ENCODE measurements at regions not wholly inside any gene's neighbourhood (a gene's known extent, or its start where the extent isn't known, plus 50 kb on each side); places are given as distances from the start of the nearest gene placed in this dataset.

DNA sequence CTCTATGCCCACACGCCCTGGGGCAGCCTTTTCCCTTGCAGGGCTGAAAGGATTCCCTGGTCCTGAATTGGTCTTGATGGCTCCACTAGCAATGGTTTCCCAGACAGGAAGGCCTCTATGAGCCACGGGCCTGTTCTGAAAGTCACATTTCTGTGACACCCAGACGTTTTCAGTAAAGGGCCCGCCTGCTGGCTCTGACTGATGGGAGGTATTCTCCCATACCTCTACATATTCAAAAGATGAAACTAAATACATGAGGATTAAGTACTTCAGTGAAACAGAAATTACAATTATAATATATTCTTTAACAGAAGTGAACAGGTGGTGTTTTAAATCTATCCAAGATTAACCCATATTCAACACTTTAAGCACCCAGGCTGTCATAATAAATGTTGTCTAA, 629.8 kb downstream of the CDH26 start:
- DNase-seq (ENCODE audit: low read depth) = no peak
- H3K4me1 ChIP-seq (ENCODE audit: insufficient read depth, low read length) = no peaks in the 10 kb centered on the region
- H3K4me3 ChIP-seq (ENCODE audit: insufficient read depth, low read depth, low read length) = no peak overlapping the region
- H3K79me2 ChIP-seq (ENCODE audit: insufficient read depth, low read length) = no peaks in the 10 kb centered on the region
- H3K27ac ChIP-seq (ENCODE audit: low read depth, low read length) = no peak overlapping the region
- Mint-ChIP-seq H3K9me3 (ENCODE audit: unreplicated experiment) (no peaks in the 10 kb centered on the region), H3K27ac (ENCODE audit: unreplicated experiment) (no peak overlapping the region), H3K36me3 (ENCODE audit: low read depth, unreplicated experiment) (no peaks in the 10 kb centered on the region), H3K4me3 (ENCODE audit: unreplicated experiment) (no peak overlapping the region), H3K27me3 (ENCODE audit: low read depth, unreplicated experiment) (peaks cover 10% of the 10 kb centered on the region), H3K4me1 (ENCODE audit: low read depth, unreplicated experiment) (peaks cover 9% of the 10 kb centered on the region)
- H3K9ac ChIP-seq (ENCODE audit: low read length) = no peak overlapping the region
- no peaks in the 10 kb centered on the region for H4K20me1 ChIP-seq (ENCODE audit: insufficient read depth, low read length)
- H3K36me3 ChIP-seq (ENCODE audit: insufficient read depth, low read length) = no peaks in the 10 kb centered on the region
- peaks cover 5% of the 10 kb centered on the region for H3K9me3 ChIP-seq (ENCODE audit: insufficient read depth, low read depth, low read length)
- no peak for FAIRE-seq
- no peaks in the 10 kb centered on the region for H3K27me3 ChIP-seq (ENCODE audit: insufficient read depth, low read length)
- no peak overlapping the region for H3K4me2 ChIP-seq (ENCODE audit: low read length)
- no peak overlapping the region for H2AFZ ChIP-seq (ENCODE audit: low read depth, low read length)
- TF ChIP-seq, protein P1, sequence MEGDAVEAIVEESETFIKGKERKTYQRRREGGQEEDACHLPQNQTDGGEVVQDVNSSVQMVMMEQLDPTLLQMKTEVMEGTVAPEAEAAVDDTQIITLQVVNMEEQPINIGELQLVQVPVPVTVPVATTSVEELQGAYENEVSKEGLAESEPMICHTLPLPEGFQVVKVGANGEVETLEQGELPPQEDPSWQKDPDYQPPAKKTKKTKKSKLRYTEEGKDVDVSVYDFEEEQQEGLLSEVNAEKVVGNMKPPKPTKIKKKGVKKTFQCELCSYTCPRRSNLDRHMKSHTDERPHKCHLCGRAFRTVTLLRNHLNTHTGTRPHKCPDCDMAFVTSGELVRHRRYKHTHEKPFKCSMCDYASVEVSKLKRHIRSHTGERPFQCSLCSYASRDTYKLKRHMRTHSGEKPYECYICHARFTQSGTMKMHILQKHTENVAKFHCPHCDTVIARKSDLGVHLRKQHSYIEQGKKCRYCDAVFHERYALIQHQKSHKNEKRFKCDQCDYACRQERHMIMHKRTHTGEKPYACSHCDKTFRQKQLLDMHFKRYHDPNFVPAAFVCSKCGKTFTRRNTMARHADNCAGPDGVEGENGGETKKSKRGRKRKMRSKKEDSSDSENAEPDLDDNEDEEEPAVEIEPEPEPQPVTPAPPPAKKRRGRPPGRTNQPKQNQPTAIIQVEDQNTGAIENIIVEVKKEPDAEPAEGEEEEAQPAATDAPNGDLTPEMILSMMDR (IDR thresholded peaks at IDR 0.05; ENCODE audit: insufficient read depth, low read depth, low read length) = no peak
- no peak for TF ChIP-seq EZH2 (IDR thresholded peaks at IDR 0.05; ENCODE audit: insufficient read depth, low read length)

DNA sequence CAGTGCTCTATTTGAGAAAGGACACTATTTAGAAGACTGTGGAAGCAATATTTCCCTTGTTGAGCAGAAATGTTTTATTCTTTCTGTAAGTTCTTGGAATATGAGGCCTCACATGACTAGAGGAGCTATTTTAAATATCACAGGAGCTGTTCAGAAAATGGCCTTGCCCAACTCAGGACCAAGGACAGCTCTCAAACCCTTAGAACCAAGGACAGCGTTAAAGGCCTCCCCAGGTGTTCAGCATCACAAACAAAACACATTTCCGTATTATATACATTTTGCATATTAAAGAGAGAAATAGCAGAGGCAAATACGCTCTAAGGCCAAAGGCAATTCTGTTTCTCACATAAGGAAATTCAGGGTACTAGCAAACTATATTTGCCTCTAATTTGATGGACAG, 631.4 kb downstream of the CDH26 start:
- H3K9me3 ChIP-seq (ENCODE audit: insufficient read depth, low read depth, low read length) = peaks cover 5% of the 10 kb centered on the region
- no peak overlapping the region for H3K4me3 ChIP-seq (ENCODE audit: insufficient read depth, low read depth, low read length)
- H3K4me3 Mint-ChIP-seq (ENCODE audit: unreplicated experiment) = no peak overlapping the region
- H3K27ac ChIP-seq (ENCODE audit: low read depth, low read length) = no peak overlapping the region
- TF ChIP-seq, protein P1 (IDR thresholded peaks at IDR 0.05; ENCODE audit: insufficient read depth, low read depth, low read length) = no peak
- TF ChIP-seq EZH2 (IDR thresholded peaks at IDR 0.05; ENCODE audit: insufficient read depth, low read length) = no peak
- H3K79me2 ChIP-seq (ENCODE audit: insufficient read depth, low read length) = no peaks in the 10 kb centered on the region
- no peaks in the 10 kb centered on the region for H3K4me1 ChIP-seq (ENCODE audit: insufficient read depth, low read length)
- no peaks in the 10 kb centered on the region for H4K20me1 ChIP-seq (ENCODE audit: insufficient read depth, low read length)
- H3K4me2 ChIP-seq (ENCODE audit: low read length) = no peak overlapping the region
- DNase-seq (ENCODE audit: low read depth) (no peak), FAIRE-seq (no peak)
- H3K4me1 Mint-ChIP-seq (ENCODE audit: low read depth, unreplicated experiment) = no peaks in the 10 kb centered on the region
- H3K27me3 ChIP-seq (ENCODE audit: insufficient read depth, low read length) = no peaks in the 10 kb centered on the region
- peaks cover 10% of the 10 kb centered on the region for H3K27me3 Mint-ChIP-seq (ENCODE audit: low read depth, unreplicated experiment)
- H3K9ac ChIP-seq (ENCODE audit: low read length) = no peak overlapping the region
- no peak overlapping the region for H2AFZ ChIP-seq (ENCODE audit: low read depth, low read length)
- H3K36me3 ChIP-seq (ENCODE audit: insufficient read depth, low read length) = no peaks in the 10 kb centered on the region
- H3K9me3 Mint-ChIP-seq (ENCODE audit: unreplicated experiment) = no peaks in the 10 kb centered on the region
- no peak overlapping the region for H3K27ac Mint-ChIP-seq (ENCODE audit: unreplicated experiment)
- no peaks in the 10 kb centered on the region for H3K36me3 Mint-ChIP-seq (ENCODE audit: low read depth, unreplicated experiment)

DNA sequence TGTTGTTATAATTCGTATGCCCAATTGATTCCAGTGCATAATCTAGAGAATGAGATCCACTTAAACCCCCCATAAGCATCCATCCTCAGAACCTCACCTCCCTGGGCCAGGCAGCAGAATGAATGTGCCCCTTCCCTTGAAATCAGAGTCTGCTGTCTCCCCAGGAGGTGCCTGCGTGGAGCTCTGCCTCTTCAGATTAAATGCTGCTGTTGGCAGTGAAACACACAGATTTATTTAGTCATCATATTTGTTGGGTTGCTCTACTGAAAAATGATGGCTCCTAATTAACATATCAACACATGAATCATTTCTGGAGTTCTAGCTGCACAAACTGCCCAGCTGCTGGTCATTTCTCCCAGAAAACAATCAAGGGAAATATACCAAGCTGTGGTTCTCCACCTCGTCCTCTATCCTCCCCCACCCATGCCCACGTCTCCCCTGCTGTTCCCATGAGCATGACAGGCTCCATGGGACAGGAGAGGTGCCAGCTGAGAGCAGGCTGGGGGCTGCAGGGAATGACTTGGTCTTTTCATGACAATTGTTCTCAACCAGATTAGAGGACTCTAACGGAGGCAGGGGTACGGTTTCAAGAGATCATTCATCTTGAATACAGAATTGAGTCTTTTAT, 633.1 kb downstream of the CDH26 start:
- Histone ChIP-seq H3K27ac (ENCODE audit: low read depth, low read length) (no peak overlapping the region), H3K79me2 (ENCODE audit: insufficient read depth, low read length) (no peaks in the 10 kb centered on the region), H3K4me3 (ENCODE audit: insufficient read depth, low read depth, low read length) (no peak overlapping the region), H3K9me3 (ENCODE audit: insufficient read depth, low read depth, low read length) (peaks cover 5% of the 10 kb centered on the region), H2AFZ (ENCODE audit: low read depth, low read length) (no peak overlapping the region), H3K27me3 (ENCODE audit: insufficient read depth, low read length) (no peaks in the 10 kb centered on the region), H3K9ac (ENCODE audit: low read length) (no peak overlapping the region), H3K4me1 (ENCODE audit: insufficient read depth, low read length) (no peaks in the 10 kb centered on the region), H4K20me1 (ENCODE audit: insufficient read depth, low read length) (no peaks in the 10 kb centered on the region), H3K36me3 (ENCODE audit: insufficient read depth, low read length) (no peaks in the 10 kb centered on the region), H3K4me2 (ENCODE audit: low read length) (no peak overlapping the region)
- H3K4me1 Mint-ChIP-seq (ENCODE audit: low read depth, unreplicated experiment) = no peaks in the 10 kb centered on the region
- no peak overlapping the region for H3K4me3 Mint-ChIP-seq (ENCODE audit: unreplicated experiment)
- FAIRE-seq (no peak), DNase-seq (ENCODE audit: low read depth) (no peak)
- H3K36me3 Mint-ChIP-seq (ENCODE audit: low read depth, unreplicated experiment) = no peaks in the 10 kb centered on the region
- H3K9me3 Mint-ChIP-seq (ENCODE audit: unreplicated experiment) = no peaks in the 10 kb centered on the region
- H3K27ac Mint-ChIP-seq (ENCODE audit: unreplicated experiment) = no peak overlapping the region
- H3K27me3 Mint-ChIP-seq (ENCODE audit: low read depth, unreplicated experiment) = peaks cover 10% of the 10 kb centered on the region
- TF ChIP-seq EZH2 (IDR thresholded peaks at IDR 0.05; ENCODE audit: insufficient read depth, low read length) = no peak
- TF ChIP-seq, protein P1 (IDR thresholded peaks at IDR 0.05; ENCODE audit: insufficient read depth, low read depth, low read length) = no peak

Measured in astrocyte (in vitro differentiated cells and primary cell).